Ishikawa (cell line): ENCODE measurements at regions not wholly inside any gene's neighbourhood (a gene's known extent, or its start where the extent isn't known, plus 50 kb on each side); places are given as distances from the start of the nearest gene placed in this dataset.

ENCODE experiments used
- CREB1 ChIP-seq: IDR thresholded peaks from 2 replicates; pipeline ENCODE4 v1.6.1; 2012; ENCODE audit warnings: low read depth
- USF1 ChIP-seq: IDR thresholded peaks from 2 replicates; pipeline ENCODE4 v1.6.1; 2012

GRCh38 chr5:8553364-8553763 is 684.4 kb downstream of the MTRR start:
- TF ChIP-seq USF1 (no peak), CREB1 (no peak)
